GM18873 (cell line): ENCODE measurements at regions not wholly inside any gene's neighbourhood (a gene's known extent, or its start where the extent isn't known, plus 50 kb on each side); places are given as distances from the start of the nearest gene placed in this dataset.

Experiments used
- ATAC-seq: cut with Tn5 transposase; IDR thresholded peaks from one replicate; pipeline ENCODE4 v1.9.1; 2021; ENCODE audit warnings: mild to moderate bottlenecking, moderate library complexity, moderate number of reproducible peaks; ENCODE audit not compliant: unreplicated experiment, low FRiP score

- ATAC-seq, result no peak
These were observed 209.4 kb upstream of the GSE1 start for GRCh38 chr16:85403693-85404092.

- ATAC-seq, result no peak
These were observed 200.1 kb upstream of the GSE1 start for GRCh38 chr16:85412911-85413520.

GRCh38 chr16:85413691-85414663 lies 199.1 kb upstream of the GSE1 start:
- ATAC-seq, result no peak

- ATAC-seq, result no peak
These were observed 197.7 kb upstream of the GSE1 start for GRCh38 chr16:85415196-85416090.

GRCh38 chr16:85416228-85417109 lies 196.7 kb upstream of the GSE1 start:
- no peak for ATAC-seq

- ATAC-seq, result no peak
These were observed 195.8 kb upstream of the GSE1 start for GRCh38 chr16:85417156-85417860.

- no peak for ATAC-seq
These were observed 194.1 kb upstream of the GSE1 start for GRCh38 chr16:85418978-85419491.

- no peak for ATAC-seq
These were observed 193.4 kb upstream of the GSE1 start for GRCh38 chr16:85419503-85420408.

GRCh38 chr16:85420501-85421337 lies 192.4 kb upstream of the GSE1 start:
- ATAC-seq, result no peak

GRCh38 chr16:85421338-85422195 lies 191.6 kb upstream of the GSE1 start:
- no peak for ATAC-seq

- ATAC-seq, result no peak
These were observed 190.9 kb upstream of the GSE1 start for GRCh38 chr16:85422196-85422631.

GRCh38 chr16:85422632-85423550 lies 190.2 kb upstream of the GSE1 start:
- ATAC-seq, result no peak

GRCh38 chr16:85423631-85424030 lies 189.5 kb upstream of the GSE1 start:
- no peak for ATAC-seq

GRCh38 chr16:85424260-85425073 lies 188.7 kb upstream of the GSE1 start:
- no peak for ATAC-seq
